GM12878 (cell line): ENCODE measurements at regions not wholly inside any gene's neighbourhood (a gene's known extent, or its start where the extent isn't known, plus 50 kb on each side); places are given as distances from the start of the nearest gene placed in this dataset.

Experiments used
- ATAC-seq: fragments of 200-7000 bp; cut with Tn5 transposase; 3 replicates; pipeline ENCODE4 v1.9.1; 2020; ENCODE audit warnings: mild to moderate bottlenecking, moderate library complexity
- BruUV-seq: library from RNA; stranded (reverse); fragments of 400-500 nt; replicated peaks from 2 replicates; lab custom pipeline; 2021; lab: Mats Ljungman, UMichigan
- CTCF ChIA-PET: fragments of 300-600 bp; sonication (Branson Sonifier 250); formaldehyde crosslinking; extraction: SDS; loops from one replicate; lab custom pipeline; 2021; ENCODE audit warnings: inconsistent platforms; lab: Yijun Ruan, JAX
- POLR2A ChIA-PET: fragments of 350-600 bp; formaldehyde crosslinking; extraction: SDS; loops from one replicate; lab custom pipeline; 2021; ENCODE audit warnings: inconsistent platforms; lab: Charles Lee
- RAD21 ChIA-PET: fragments of 300-600 bp; sonication (Branson Sonifier 250); formaldehyde crosslinking; loops from one replicate; lab custom pipeline; 2023; ENCODE audit warnings: antibody characterized with exemption; ENCODE audit not compliant: unreplicated experiment; lab: Charles Lee
- SMC1A ChIA-PET: fragments of 300-600 bp; sonication (Branson Sonifier 250); formaldehyde crosslinking; loops from one replicate; lab custom pipeline; 2023; ENCODE audit not compliant: unreplicated experiment, uncharacterized antibody; lab: Charles Lee
- DNase-seq: peaks from one replicate; pipeline ENCODE4 v3.0.0-alpha.2; 2011; ENCODE audit warnings: low read depth, low spot score
- FAIRE-seq: peaks from 3 replicates; lab custom pipeline; 2011; peaks lifted over from hg19 to GRCh38; lab: Jason Lieb, UNC
- H2AFZ ChIP-seq: 2 replicates; pipeline ENCODE4 v1.6.0; 2011; ENCODE audit warnings: low read depth, low read length, control low read depth; ENCODE audit not compliant: control insufficient read depth
- H3K27ac ChIP-seq: 2 replicates; pipeline ENCODE4 v1.5.1; 2011; ENCODE audit warnings: control low read depth; ENCODE audit not compliant: control insufficient read depth, insufficient read depth
- H3K27me3 ChIP-seq, 2 experiments: replicated peaks in 1 of 2; 2 replicates each; pipeline versions ENCODE4 v1.6.0 to v1.6.1; 2011; ENCODE audit warnings: low read length in 1 of 2; ENCODE audit not compliant: control insufficient read depth in 2 of 2, insufficient read depth in 2 of 2
- H3K36me3 ChIP-seq, 2 experiments: 2 replicates each; pipeline ENCODE4 v1.5.1; 2011; ENCODE audit warnings: low read length in 1 of 2; ENCODE audit not compliant: control insufficient read depth in 2 of 2, insufficient read depth in 2 of 2
- H3K4me1 ChIP-seq: 2 replicates; pipeline ENCODE4 v1.6.1; 2011; ENCODE audit warnings: mild to moderate bottlenecking, low read length, moderate library complexity, mixed read lengths; ENCODE audit not compliant: control insufficient read depth, insufficient read depth
- H3K4me2 ChIP-seq: 2 replicates; pipeline ENCODE4 v1.6.0; 2011; ENCODE audit warnings: control low read depth; ENCODE audit not compliant: control insufficient read depth, insufficient read depth
- H3K4me3 ChIP-seq: fragments of 200-600 bp; sonication (generic); 2 replicates; pipeline ENCODE4 v1.5.1; 2016
- H3K79me2 ChIP-seq: 2 replicates; pipeline ENCODE4 v1.6.0; 2011; ENCODE audit warnings: low read length; ENCODE audit not compliant: control insufficient read depth, insufficient read depth
- H3K9ac ChIP-seq: 2 replicates; pipeline ENCODE4 v1.8.0; 2011; ENCODE audit warnings: low read length, control low read depth, mixed read lengths; ENCODE audit not compliant: control insufficient read depth, insufficient read depth
- H3K9me3 ChIP-seq: replicated peaks from 3 replicates; pipeline ENCODE4 v1.5.1; 2011; ENCODE audit warnings: mild to moderate bottlenecking, low read length; ENCODE audit not compliant: control insufficient read depth, insufficient read depth
- H4K20me1 ChIP-seq: 2 replicates; pipeline ENCODE4 v1.6.0; 2011; ENCODE audit not compliant: control insufficient read depth, insufficient read depth
- CBFB ChIP-seq: IDR thresholded peaks from 2 replicates; pipeline ENCODE4 v1.6.1; 2016; ENCODE audit warnings: antibody characterized with exemption, low read depth
- EP300 ChIP-seq, 2 experiments: fragments of 150-350 bp in 1 of 2; IDR thresholded peaks; 2 replicates each; pipeline ENCODE4 v1.6.1; 2011 to 2012; ENCODE audit warnings: low read depth in 2 of 2, low read length in 2 of 2, borderline replicate concordance in 1 of 2, improper control_type of control experiment in 1 of 2, inconsistent platforms in 1 of 2; ENCODE audit not compliant: control insufficient read depth in 1 of 2
- JUNB ChIP-seq: IDR thresholded peaks from 2 replicates; pipeline ENCODE4 v1.6.1; 2016; ENCODE audit warnings: antibody characterized with exemption, mild to moderate bottlenecking
- NFYB ChIP-seq: IDR thresholded peaks from 2 replicates; pipeline ENCODE4 v1.6.1; 2011; ENCODE audit warnings: low read depth, mild to moderate bottlenecking, low read length, improper control_type of control experiment, moderate library complexity; ENCODE audit not compliant: insufficient read depth
- SMAD5 ChIP-seq: IDR thresholded peaks from 2 replicates; pipeline ENCODE4 v1.6.1; 2016; ENCODE audit warnings: antibody characterized with exemption, low read depth
- SPI1 ChIP-seq: IDR thresholded peaks from 2 replicates; pipeline ENCODE4 v1.6.1; 2011; ENCODE audit warnings: low read depth, mild to moderate bottlenecking, low read length, moderate library complexity, borderline replicate concordance; ENCODE audit not compliant: insufficient read depth
- SUPT20H ChIP-seq: IDR thresholded peaks from 2 replicates; pipeline ENCODE4 v1.6.1; 2011; ENCODE audit warnings: low read depth, mild to moderate bottlenecking, low read length, moderate library complexity, borderline replicate concordance; ENCODE audit not compliant: control insufficient read depth
- TAF1 ChIP-seq: IDR thresholded peaks from 2 replicates; pipeline ENCODE4 v1.6.1; 2011; ENCODE audit warnings: mild to moderate bottlenecking, low read depth, low read length, borderline replicate concordance
- TCF7 ChIP-seq: IDR thresholded peaks from 2 replicates; pipeline ENCODE4 v1.6.1; 2014; ENCODE audit warnings: antibody characterized with exemption, borderline replicate concordance
- WGBS: methylation state at CpG from one replicate; pipeline ENCODE4 v1.1.6; 2016; ENCODE audit warnings: low lambda C conversion rate; ENCODE audit not compliant: insufficient replicate concordance, insufficient coverage; ENCODE audit errors: missing lambda C conversion rate; 5-methylcytosine and 5-hydroxymethylcytosine counted together
- in situ Hi-C: fragments of 300-500 bp; cut with MboI; formaldehyde crosslinking; loops from 9 replicates; pipeline ENCODE4 v1.14.3; 2018; ENCODE audit warnings: mixed read lengths
- intact Hi-C: fragments of 100-400 bp; cut with micrococcal nuclease; formaldehyde crosslinking; loops from one replicate; pipeline ENCODE4 v1.14.2; 2022; ENCODE audit not compliant: unreplicated experiment
- TF ChIP-seq, protein P1 (sequence below): fragments of 450-650 bp; formaldehyde crosslinking; IDR thresholded peaks from 2 replicates; pipeline ENCODE4 v1.4.0; 2022; ENCODE audit warnings: mild to moderate bottlenecking, moderate library complexity
- TF ChIP-seq, protein P2 (sequence below): fragments of 450-650 bp; IDR thresholded peaks from 2 replicates; pipeline ENCODE4 v1.6.1; 2017; ENCODE audit warnings: mild to moderate bottlenecking
- TF ChIP-seq, protein P3 (sequence below): IDR thresholded peaks from 2 replicates; pipeline ENCODE4 v1.6.1; 2011; ENCODE audit warnings: borderline replicate concordance, low read depth, mild to moderate bottlenecking, moderate library complexity, low read length; ENCODE audit not compliant: insufficient read depth, poor library complexity, severe bottlenecking
- TF ChIP-seq, protein P4 (sequence below), 3 experiments: IDR thresholded peaks in 2 of 3; conservative IDR thresholded peaks in 1 of 3; 2 replicates each; pipeline ENCODE4 v1.5.1; 2011; ENCODE audit warnings: low read depth in 3 of 3, low read length in 3 of 3, mild to moderate bottlenecking in 3 of 3, control low read depth in 2 of 3, moderate library complexity in 2 of 3, inconsistent platforms in 1 of 3, mixed read lengths in 1 of 3; ENCODE audit not compliant: control insufficient read depth in 2 of 3, insufficient read depth in 1 of 3; ENCODE audit errors: extremely low read depth in 1 of 3

DNA sequence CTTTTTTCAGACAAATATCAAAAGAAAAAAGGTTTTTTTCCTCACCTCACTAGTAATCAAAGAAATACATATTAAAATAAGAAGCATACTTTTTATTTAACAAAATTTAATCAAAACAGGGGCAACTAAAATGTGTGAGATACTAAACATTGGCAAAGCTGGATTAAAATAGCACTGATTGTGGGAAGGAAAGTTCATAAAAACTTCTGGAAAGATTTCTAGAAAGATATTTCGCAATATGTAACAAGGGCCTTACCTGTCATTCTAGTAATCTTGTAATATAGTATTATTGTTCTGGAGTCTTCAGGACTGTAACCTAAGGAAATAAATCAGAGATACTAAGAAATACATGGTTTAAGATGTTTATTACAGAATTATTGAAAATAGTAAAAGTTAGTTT is 482.5 kb downstream of the SUCLA2 start (continued):
- TF ChIP-seq, protein P1, sequence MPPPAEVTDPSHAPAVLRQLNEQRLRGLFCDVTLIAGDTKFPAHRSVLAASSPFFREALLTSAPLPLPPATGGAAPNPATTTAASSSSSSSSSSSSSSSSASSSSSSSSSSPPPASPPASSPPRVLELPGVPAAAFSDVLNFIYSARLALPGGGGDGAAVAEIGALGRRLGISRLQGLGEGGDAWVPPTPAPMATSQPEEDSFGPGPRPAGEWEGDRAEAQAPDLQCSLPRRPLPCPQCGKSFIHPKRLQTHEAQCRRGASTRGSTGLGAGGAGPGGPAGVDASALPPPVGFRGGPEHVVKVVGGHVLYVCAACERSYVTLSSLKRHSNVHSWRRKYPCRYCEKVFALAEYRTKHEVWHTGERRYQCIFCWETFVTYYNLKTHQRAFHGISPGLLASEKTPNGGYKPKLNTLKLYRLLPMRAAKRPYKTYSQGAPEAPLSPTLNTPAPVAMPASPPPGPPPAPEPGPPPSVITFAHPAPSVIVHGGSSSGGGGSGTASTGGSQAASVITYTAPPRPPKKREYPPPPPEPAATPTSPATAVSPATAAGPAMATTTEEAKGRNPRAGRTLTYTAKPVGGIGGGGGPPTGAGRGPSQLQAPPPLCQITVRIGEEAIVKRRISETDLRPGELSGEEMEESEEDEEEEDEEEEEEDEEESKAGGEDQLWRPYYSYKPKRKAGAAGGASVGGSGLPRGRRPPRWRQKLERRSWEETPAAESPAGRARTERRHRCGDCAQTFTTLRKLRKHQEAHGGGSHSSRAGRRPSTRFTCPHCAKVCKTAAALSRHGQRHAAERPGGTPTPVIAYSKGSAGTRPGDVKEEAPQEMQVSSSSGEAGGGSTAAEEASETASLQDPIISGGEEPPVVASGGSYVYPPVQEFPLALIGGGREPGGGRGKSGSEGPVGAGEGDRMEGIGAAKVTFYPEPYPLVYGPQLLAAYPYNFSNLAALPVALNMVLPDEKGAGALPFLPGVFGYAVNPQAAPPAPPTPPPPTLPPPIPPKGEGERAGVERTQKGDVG = no peak
- TF ChIP-seq EP300 (IDR thresholded peaks at IDR 0.05; ENCODE audit: borderline replicate concordance in 1 of 2, control insufficient read depth in 1 of 2, low read depth in 2 of 2, low read length in 2 of 2) (no peak), TAF1 (no peak), NFYB (no peak)

DNA sequence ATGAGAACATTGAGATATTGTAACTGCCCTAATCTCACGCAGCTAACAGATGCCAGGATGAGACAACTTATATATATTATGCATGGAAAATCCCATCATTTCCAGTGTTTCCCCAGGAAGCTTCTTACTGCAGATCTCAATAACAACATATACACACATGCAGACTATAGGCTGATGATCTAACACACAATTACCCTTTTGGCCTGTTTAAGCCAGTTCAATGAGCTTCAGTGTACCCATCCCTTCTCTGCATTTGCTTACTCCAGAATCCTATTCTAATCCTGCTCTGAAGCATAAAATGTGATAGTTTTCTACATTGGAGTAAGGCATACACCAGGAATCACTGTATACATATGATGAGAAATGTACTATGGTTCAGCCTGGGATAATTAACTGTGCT is 489.4 kb downstream of the SUCLA2 start:
- SMC1A ChIA-PET = no interaction called here
- no peak overlapping the region for H3K9ac ChIP-seq
- H3K79me2 ChIP-seq = no peaks in the 10 kb centered on the region
- WGBS = 0% methylated on average over 1 of the region's 1 CpG
- no TSS peak for BruUV-seq
- H3K4me1 ChIP-seq = no peaks in the 10 kb centered on the region
- CTCF ChIA-PET = no interaction called here
- no peak overlapping the region for H3K4me3 ChIP-seq
- H3K27me3 ChIP-seq = no peaks in the 10 kb centered on the region
- intact Hi-C loops (no loop called here), in situ Hi-C loops (no loop called here)
- no peak for ATAC-seq
- no peaks in the 10 kb centered on the region for H4K20me1 ChIP-seq
- no peaks in the 10 kb centered on the region for H3K36me3 ChIP-seq
- no peak overlapping the region for H3K4me2 ChIP-seq
- POLR2A ChIA-PET = no interaction called here
- DNase-seq = no peak
- no peak for FAIRE-seq
- no peaks in the 10 kb centered on the region for H3K9me3 ChIP-seq
- H2AFZ ChIP-seq = no peak overlapping the region
- no peak overlapping the region for H3K27ac ChIP-seq
- RAD21 ChIA-PET = no interaction called here
- TF ChIP-seq SUPT20H (no peak), CBFB (no peak), TCF7 (no peak), JUNB (no peak), SPI1 (no peak), SMAD5 (no peak)
- TF ChIP-seq, protein P2, sequence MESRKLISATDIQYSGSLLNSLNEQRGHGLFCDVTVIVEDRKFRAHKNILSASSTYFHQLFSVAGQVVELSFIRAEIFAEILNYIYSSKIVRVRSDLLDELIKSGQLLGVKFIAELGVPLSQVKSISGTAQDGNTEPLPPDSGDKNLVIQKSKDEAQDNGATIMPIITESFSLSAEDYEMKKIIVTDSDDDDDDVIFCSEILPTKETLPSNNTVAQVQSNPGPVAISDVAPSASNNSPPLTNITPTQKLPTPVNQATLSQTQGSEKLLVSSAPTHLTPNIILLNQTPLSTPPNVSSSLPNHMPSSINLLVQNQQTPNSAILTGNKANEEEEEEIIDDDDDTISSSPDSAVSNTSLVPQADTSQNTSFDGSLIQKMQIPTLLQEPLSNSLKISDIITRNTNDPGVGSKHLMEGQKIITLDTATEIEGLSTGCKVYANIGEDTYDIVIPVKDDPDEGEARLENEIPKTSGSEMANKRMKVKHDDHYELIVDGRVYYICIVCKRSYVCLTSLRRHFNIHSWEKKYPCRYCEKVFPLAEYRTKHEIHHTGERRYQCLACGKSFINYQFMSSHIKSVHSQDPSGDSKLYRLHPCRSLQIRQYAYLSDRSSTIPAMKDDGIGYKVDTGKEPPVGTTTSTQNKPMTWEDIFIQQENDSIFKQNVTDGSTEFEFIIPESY = no peak
- TF ChIP-seq, protein P3, sequence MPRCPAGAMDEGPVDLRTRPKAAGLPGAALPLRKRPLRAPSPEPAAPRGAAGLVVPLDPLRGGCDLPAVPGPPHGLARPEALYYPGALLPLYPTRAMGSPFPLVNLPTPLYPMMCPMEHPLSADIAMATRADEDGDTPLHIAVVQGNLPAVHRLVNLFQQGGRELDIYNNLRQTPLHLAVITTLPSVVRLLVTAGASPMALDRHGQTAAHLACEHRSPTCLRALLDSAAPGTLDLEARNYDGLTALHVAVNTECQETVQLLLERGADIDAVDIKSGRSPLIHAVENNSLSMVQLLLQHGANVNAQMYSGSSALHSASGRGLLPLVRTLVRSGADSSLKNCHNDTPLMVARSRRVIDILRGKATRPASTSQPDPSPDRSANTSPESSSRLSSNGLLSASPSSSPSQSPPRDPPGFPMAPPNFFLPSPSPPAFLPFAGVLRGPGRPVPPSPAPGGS = no peak
- TF ChIP-seq, protein P4, sequence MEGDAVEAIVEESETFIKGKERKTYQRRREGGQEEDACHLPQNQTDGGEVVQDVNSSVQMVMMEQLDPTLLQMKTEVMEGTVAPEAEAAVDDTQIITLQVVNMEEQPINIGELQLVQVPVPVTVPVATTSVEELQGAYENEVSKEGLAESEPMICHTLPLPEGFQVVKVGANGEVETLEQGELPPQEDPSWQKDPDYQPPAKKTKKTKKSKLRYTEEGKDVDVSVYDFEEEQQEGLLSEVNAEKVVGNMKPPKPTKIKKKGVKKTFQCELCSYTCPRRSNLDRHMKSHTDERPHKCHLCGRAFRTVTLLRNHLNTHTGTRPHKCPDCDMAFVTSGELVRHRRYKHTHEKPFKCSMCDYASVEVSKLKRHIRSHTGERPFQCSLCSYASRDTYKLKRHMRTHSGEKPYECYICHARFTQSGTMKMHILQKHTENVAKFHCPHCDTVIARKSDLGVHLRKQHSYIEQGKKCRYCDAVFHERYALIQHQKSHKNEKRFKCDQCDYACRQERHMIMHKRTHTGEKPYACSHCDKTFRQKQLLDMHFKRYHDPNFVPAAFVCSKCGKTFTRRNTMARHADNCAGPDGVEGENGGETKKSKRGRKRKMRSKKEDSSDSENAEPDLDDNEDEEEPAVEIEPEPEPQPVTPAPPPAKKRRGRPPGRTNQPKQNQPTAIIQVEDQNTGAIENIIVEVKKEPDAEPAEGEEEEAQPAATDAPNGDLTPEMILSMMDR (IDR thresholded peaks at IDR 0.05 in 2 of 3, conservative IDR thresholded peaks at IDR 0.05 in 1 of 3; ENCODE audit: control insufficient read depth in 2 of 3, extremely low read depth in 1 of 3, insufficient read depth in 1 of 3, low read depth in 3 of 3, low read length in 3 of 3) = no peak
